NCI-H2107 treated with DMSO at 0.1 percent for 48 hours (cell line): ENCODE measurements at regions not wholly inside any gene's neighbourhood (a gene's known extent, or its start where the extent isn't known, plus 50 kb on each side); places are given as distances from the start of the nearest gene placed in this dataset.
"Not testable (repeated sequence)": the region's sequence is repeated elsewhere in the genome, so short reads cannot be mapped to it uniquely, and the experiment has no call there.

Experiments
- DNase-seq: peaks from one replicate; lab custom pipeline; 2025; ENCODE audit not compliant: unreplicated experiment; lab: John Stamatoyannopoulos, UW

- no peak for DNase-seq
These were observed 504.1 kb downstream of the RPL10L start for GRCh38 chr14:46147452-46147851.

GRCh38 chr14:46147024-46147423 lies 504.6 kb downstream of the RPL10L start:
- DNase-seq: no peak

GRCh38 chr14:46140445-46140844 lies 511.1 kb downstream of the RPL10L start:
- DNase-seq: no peak

- DNase-seq: no peak
These were observed 511.9 kb downstream of the RPL10L start for GRCh38 chr14:46139649-46140048.

GRCh38 chr14:46137786-46138185 lies 513.8 kb downstream of the RPL10L start:
- DNase-seq: no peak

- no peak for DNase-seq
These were observed 515.1 kb downstream of the RPL10L start for GRCh38 chr14:46136456-46136855.

- DNase-seq: no peak
These were observed 543.4 kb downstream of the RPL10L start for GRCh38 chr14:46108228-46108627.

GRCh38 chr14:46100901-46101300 lies 550.7 kb downstream of the RPL10L start:
- DNase-seq: not testable (repeated sequence)

GRCh38 chr14:46091819-46092218 lies 559.8 kb downstream of the RPL10L start:
- no peak for DNase-seq

- no peak for DNase-seq
These were observed 564.0 kb downstream of the RPL10L start for GRCh38 chr14:46087604-46088003.

- DNase-seq: no peak
These were observed 577.5 kb downstream of the RPL10L start for GRCh38 chr14:46074061-46074460.

- DNase-seq: no peak
These were observed 587.7 kb downstream of the RPL10L start for GRCh38 chr14:46063872-46064271.

- no peak for DNase-seq
These were observed 592.5 kb downstream of the RPL10L start for GRCh38 chr14:46058964-46059563.

- DNase-seq: no peak
These were observed 593.8 kb downstream of the RPL10L start for GRCh38 chr14:46057799-46058198.

GRCh38 chr14:46054526-46054925 lies 597.1 kb downstream of the RPL10L start:
- no peak for DNase-seq

GRCh38 chr14:46053221-46053620 lies 598.4 kb downstream of the RPL10L start:
- no peak for DNase-seq

- DNase-seq: no peak
These were observed 599.8 kb downstream of the RPL10L start for GRCh38 chr14:46051796-46052195.

GRCh38 chr14:46048127-46048526 lies 603.5 kb downstream of the RPL10L start:
- no peak for DNase-seq

- DNase-seq: no peak
These were observed 615.5 kb downstream of the RPL10L start for GRCh38 chr14:46036099-46036498.

GRCh38 chr14:46034305-46034704 lies 617.3 kb downstream of the RPL10L start:
- peak; percentile 5 for DNase-seq

- DNase-seq: no peak
These were observed 632.6 kb downstream of the RPL10L start for GRCh38 chr14:46018846-46019420.

GRCh38 chr14:46008348-46008747 lies 643.2 kb downstream of the RPL10L start:
- no peak for DNase-seq

GRCh38 chr14:45998554-45998953 lies 653.0 kb downstream of the RPL10L start:
- DNase-seq: no peak
